HepG2 (cell line): ENCODE measurements at regions not wholly inside any gene's neighbourhood (a gene's known extent, or its start where the extent isn't known, plus 50 kb on each side); places are given as distances from the start of the nearest gene placed in this dataset.

Experiments used
- ATAC-seq: fragments of 200-7000 bp; cut with Tn5 transposase; 3 replicates; pipeline ENCODE4 v1.9.1; 2020; ENCODE audit warnings: mild to moderate bottlenecking, moderate library complexity
- BruUV-seq: library from RNA; stranded (reverse); fragments of 400-500 nt; replicated peaks from 2 replicates; lab custom pipeline; 2021; lab: Mats Ljungman, UMichigan
- CTCF ChIA-PET: fragments of 300-600 bp; formaldehyde crosslinking; extraction: SDS; loops from one replicate; lab custom pipeline; 2021; ENCODE audit warnings: low total read pairs, inconsistent platforms, low intra/inter-chr PET ratio; lab: Yijun Ruan, JAX
- POLR2A ChIA-PET: fragments of 350-600 bp; sonication (Branson Sonifier 250); formaldehyde crosslinking; loops from one replicate; lab custom pipeline; 2020; ENCODE audit warnings: antibody characterized with exemption, inconsistent platforms; lab: Yijun Ruan, JAX
- DNase-seq: peaks from one replicate; pipeline ENCODE4 v3.0.0-alpha.2; 2015; ENCODE audit warnings: low spot score
- FAIRE-seq: peaks from 3 replicates; lab custom pipeline; 2011; peaks lifted over from hg19 to GRCh38; lab: Jason Lieb, UNC
- H2AFZ ChIP-seq: one replicate; pipeline ENCODE4 v1.6.1; 2011; ENCODE audit warnings: low read length, inconsistent platforms
- H3K27ac ChIP-seq: fragments of 300-600 bp; 3 replicates; pipeline ENCODE4 v1.8.0; 2011; ENCODE audit warnings: mixed run types, mild to moderate bottlenecking, mixed read lengths, low read length, inconsistent platforms; ENCODE audit not compliant: insufficient read depth; ENCODE audit errors: extremely low read length
- H3K27me3 ChIP-seq, 2 experiments: fragments of 200-600 bp in 1 of 2; 2 replicates in 1 of 2; 3 replicates in 1 of 2; pipeline versions ENCODE4 v1.6.0 to v1.8.0; 2011; ENCODE audit warnings: low read length in 2 of 2, mild to moderate bottlenecking in 2 of 2, moderate library complexity in 2 of 2, inconsistent platforms in 1 of 2; ENCODE audit not compliant: insufficient read depth in 2 of 2, control insufficient read depth in 1 of 2
- H3K36me3 ChIP-seq, 2 experiments: fragments of 200-600 bp in 1 of 2; replicated peaks in 1 of 2; 2 replicates in 1 of 2; 3 replicates in 1 of 2; pipeline versions ENCODE4 v1.5.1 to v1.8.0; 2011; ENCODE audit warnings: low read length in 2 of 2, inconsistent platforms in 1 of 2; ENCODE audit not compliant: insufficient read depth in 2 of 2, control insufficient read depth in 1 of 2
- H3K4me1 ChIP-seq: 2 replicates; pipeline ENCODE4 v1.5.1; 2012; ENCODE audit warnings: low read length, inconsistent platforms; ENCODE audit not compliant: insufficient read depth
- H3K4me2 ChIP-seq: 2 replicates; pipeline ENCODE4 v1.6.0; 2011; ENCODE audit warnings: low read depth, low read length, inconsistent platforms
- H3K4me3 ChIP-seq, 3 experiments: fragments of 200-600 bp in 1 of 3; sonication (generic), shearing (Covaris generic) in 1 of 3; replicated peaks in 1 of 3; 2 replicates each; pipeline ENCODE4 v1.5.1; 2011 to 2016; ENCODE audit warnings: low read length in 3 of 3, inconsistent platforms in 2 of 3, low read depth in 2 of 3, mild to moderate bottlenecking in 2 of 3, control low read depth in 1 of 3, mixed read lengths in 1 of 3; ENCODE audit not compliant: insufficient read depth in 1 of 3
- H3K79me2 ChIP-seq: one replicate; pipeline ENCODE4 v1.6.1; 2011; ENCODE audit warnings: low read length, inconsistent platforms; ENCODE audit not compliant: insufficient read depth
- H3K9ac ChIP-seq: 2 replicates; pipeline ENCODE4 v1.6.0; 2011; ENCODE audit warnings: mild to moderate bottlenecking, low read depth, low read length, inconsistent platforms; ENCODE audit not compliant: insufficient read depth
- H3K9me3 ChIP-seq: 2 replicates; pipeline ENCODE4 v1.5.1; 2012; ENCODE audit warnings: mild to moderate bottlenecking, low read length
- H4K20me1 ChIP-seq: 2 replicates; pipeline ENCODE4 v1.6.0; 2011; ENCODE audit warnings: inconsistent platforms, mild to moderate bottlenecking, low read length, moderate library complexity; ENCODE audit not compliant: insufficient read depth
- ATF4 ChIP-seq, 2 experiments: fragments of 450-650 bp in 1 of 2; sonication (generic) in 1 of 2; formaldehyde crosslinking; IDR thresholded peaks; 2 replicates each; pipeline versions ENCODE4 v1.5.0 to v1.8.0; 2020 to 2022; ENCODE audit warnings: mild to moderate bottlenecking in 1 of 2, missing genetic modification reagents in 1 of 2
- BORCS8-MEF2B ChIP-seq: sonication (generic); formaldehyde crosslinking; IDR thresholded peaks from 2 replicates; pipeline ENCODE4 v1.8.0; 2022; ENCODE audit warnings: mild to moderate bottlenecking, missing genetic modification reagents
- DBP ChIP-seq: sonication (generic); formaldehyde crosslinking; IDR thresholded peaks from 2 replicates; pipeline ENCODE4 v1.4.0; 2020; ENCODE audit warnings: missing genetic modification reagents; ENCODE audit errors: not compliant biosample characterization
- DNMT3B ChIP-seq: conservative IDR thresholded peaks from 2 replicates; pipeline ENCODE4 v1.6.1; 2016; ENCODE audit warnings: missing biosample characterization, control low read depth
- GPBP1L1 ChIP-seq: sonication (generic); formaldehyde crosslinking; IDR thresholded peaks from 2 replicates; pipeline ENCODE4 v1.5.0; 2020; ENCODE audit warnings: mild to moderate bottlenecking, missing genetic modification reagents
- GZF1 ChIP-seq: sonication (generic); formaldehyde crosslinking; IDR thresholded peaks from 2 replicates; pipeline ENCODE4 v1.5.1; 2020; ENCODE audit warnings: mild to moderate bottlenecking, missing genetic modification reagents
- KDM1A ChIP-seq: IDR thresholded peaks from 2 replicates; pipeline ENCODE4 v1.6.1; 2016; ENCODE audit warnings: missing compliant biosample characterization
- SP2 ChIP-seq: sonication (generic); formaldehyde crosslinking; IDR thresholded peaks from 2 replicates; pipeline ENCODE4 v1.5.1; 2020; ENCODE audit warnings: mild to moderate bottlenecking, missing genetic modification reagents
- ZNF143 ChIP-seq: sonication (generic); formaldehyde crosslinking; IDR thresholded peaks from 2 replicates; pipeline ENCODE4 v1.4.0; 2020; ENCODE audit warnings: missing genetic modification reagents
- ZNF205 ChIP-seq: IDR thresholded peaks from 2 replicates; pipeline ENCODE4 v1.6.1; 2018; ENCODE audit warnings: missing biosample characterization, missing genetic modification reagents
- ZNF207 ChIP-seq: fragments of 450-650 bp; IDR thresholded peaks from 2 replicates; pipeline ENCODE4 v1.6.1; 2016; ENCODE audit warnings: antibody characterized with exemption, borderline replicate concordance
- ZNF232 ChIP-seq: sonication (generic); formaldehyde crosslinking; IDR thresholded peaks from 2 replicates; pipeline ENCODE4 v1.4.0; 2020; ENCODE audit warnings: missing genetic modification reagents, borderline replicate concordance
- ZNF24 ChIP-seq: fragments of 450-650 bp; IDR thresholded peaks from 2 replicates; pipeline ENCODE4 v1.6.1; 2017; ENCODE audit warnings: antibody characterized with exemption, mild to moderate bottlenecking
- ZNF329 ChIP-seq: sonication (generic); formaldehyde crosslinking; IDR thresholded peaks from 2 replicates; pipeline ENCODE4 v1.9.0; 2021; ENCODE audit warnings: low read depth, mild to moderate bottlenecking, missing genetic modification reagents
- ZNF343 ChIP-seq: sonication (generic); formaldehyde crosslinking; IDR thresholded peaks from 2 replicates; pipeline ENCODE4 v1.4.0; 2020; ENCODE audit warnings: mild to moderate bottlenecking, missing genetic modification reagents
- ZNF558 ChIP-seq: sonication (generic); formaldehyde crosslinking; IDR thresholded peaks from 2 replicates; pipeline ENCODE4 v1.9.0; 2022; ENCODE audit warnings: mild to moderate bottlenecking, missing genetic modification reagents, borderline replicate concordance
- ZNF569 ChIP-seq: sonication (generic); formaldehyde crosslinking; IDR thresholded peaks from 2 replicates; pipeline ENCODE4 v1.5.0; 2020; ENCODE audit warnings: mild to moderate bottlenecking, missing genetic modification reagents, moderate library complexity, borderline replicate concordance
- ZSCAN9 ChIP-seq: IDR thresholded peaks from 2 replicates; pipeline ENCODE4 v1.6.1; 2016; ENCODE audit warnings: borderline replicate concordance
- WGBS: methylation state at CpG from one replicate; pipeline ENCODE4 v1.1.6; 2017; ENCODE audit warnings: low lambda C conversion rate; 5-methylcytosine and 5-hydroxymethylcytosine counted together
- in situ Hi-C: cut with HindIII; loops from 2 replicates; pipeline ENCODE4 v1.10.0; 2017; ENCODE audit warnings: low pct_unique_long_range_greater_than_20kb; ENCODE audit not compliant: extremely low pct_ligation_motif_present
- intact Hi-C: fragments of 100-400 bp; cut with micrococcal nuclease; formaldehyde crosslinking; loops from one replicate; pipeline ENCODE4 v1.10.0; 2022; ENCODE audit not compliant: unreplicated experiment

- no peak for FAIRE-seq
- Histone ChIP-seq H3K4me3 (no peak overlapping the region), H3K79me2 (no peaks in the 10 kb centered on the region), H4K20me1 (no peaks in the 10 kb centered on the region), H3K36me3 (no peaks in the 10 kb centered on the region), H3K4me1 (no peaks in the 10 kb centered on the region), H3K9ac (no peak overlapping the region), H3K4me2 (no peak overlapping the region), H2AFZ (no peak overlapping the region), H3K9me3 (no peaks in the 10 kb centered on the region), H3K27me3 (peaks cover 0 to 4% of the 10 kb centered on the region in 2 experiments; a peak in 2 of 5 replicates), H3K27ac (no peak overlapping the region)
- POLR2A ChIA-PET, result no interaction called here
- intact Hi-C loops (no loop called here), in situ Hi-C loops (no loop called here)
- no peak for ATAC-seq
- no TSS peak for BruUV-seq
- no peak for DNase-seq
- TF ChIP-seq DNMT3B (no peak), ZNF329 (CRISPR knock-in tag) (no peak), ZNF569 (CRISPR knock-in tag) (no peak), SP2 (CRISPR knock-in tag) (no peak), ZNF205 (no peak), KDM1A (CRISPR knock-in tag) (no peak), ZNF143 (CRISPR knock-in tag) (no peak), GPBP1L1 (no peak), ZNF207 (no peak), ZNF24 (no peak), ZSCAN9 (CRISPR knock-in tag) (no peak), GZF1 (no peak), BORCS8-MEF2B (CRISPR knock-in tag) (no peak), ZNF343 (no peak), ZNF232 (no peak), ATF4 (CRISPR knock-in tag; IDR thresholded peaks at IDR 0.05) (no peak), DBP (CRISPR knock-in tag) (no peak), ZNF558 (CRISPR knock-in tag) (no peak)
- 64% methylated on average over 21 of the region's 21 CpGs for WGBS
- CTCF ChIA-PET, result no interaction called here
Measured at GRCh38 chr18:75339936-75340605, 87.4 kb downstream of the SMIM21 start.
